SK-N-MC (cell line): ENCODE measurements at regions not wholly inside any gene's neighbourhood (a gene's known extent, or its start where the extent isn't known, plus 50 kb on each side); places are given as distances from the start of the nearest gene placed in this dataset.

ENCODE experiments used
- EZH2 ChIP-seq: fragments of 200-600 bp; sonication (generic); IDR thresholded peaks from one replicate; pipeline ENCODE4 v1.6.1; 2017; ENCODE audit warnings: antibody characterized with exemption
- POLR2AphosphoS5 ChIP-seq: IDR thresholded peaks from 2 replicates; pipeline ENCODE4 v1.6.1; 2012; ENCODE audit warnings: mild to moderate bottlenecking, low read depth, low read length, borderline replicate concordance

- no peak for TF ChIP-seq POLR2AphosphoS5
- no peak for TF ChIP-seq EZH2
Observed at GRCh38 chr5:15012061-15012460, 140.5 kb upstream of the ANKH start.
